C4-2B (cell line): ENCODE measurements at regions not wholly inside any gene's neighbourhood (a gene's known extent, or its start where the extent isn't known, plus 50 kb on each side); places are given as distances from the start of the nearest gene placed in this dataset.

ENCODE experiments used
- CTCF ChIP-seq: fragments of 450-650 bp; conservative IDR thresholded peaks from 2 replicates; pipeline ENCODE4 v1.5.1; 2017; ENCODE audit warnings: mild to moderate bottlenecking
- ZFX ChIP-seq: fragments of 450-650 bp; IDR thresholded peaks from 2 replicates; pipeline ENCODE4 v1.6.1; 2017

GRCh38 chr1:219385787-219386427 is 212.2 kb downstream of the LYPLAL1 start:
- TF ChIP-seq CTCF (peak; percentile 94), ZFX (no peak)
